Stimulated activated effector memory CD8-positive, alpha-beta T cell treated with anti-CD3 and anti-CD28 coated beads, Interleukin-12 subunit alpha, Interleukin-12 subunit beta, amount 100 ng/mL, for 72 hours (primary cell): ENCODE measurements at regions not wholly inside any gene's neighbourhood (a gene's known extent, or its start where the extent isn't known, plus 50 kb on each side); places are given as distances from the start of the nearest gene placed in this dataset.

ENCODE experiments used
- ATAC-seq: fragments of 150-1000 bp; cut with Tn5 transposase; 2 replicates; pipeline ENCODE4 v1.10.0; 2021
- DNase-seq, 2 donors: peaks; one replicate each; pipeline ENCODE4 v3.0.0; 2021 to 2022; ENCODE audit warnings: low spot score in 2 of 2
- H3K27ac Mint-ChIP-seq: one replicate; pipeline ENCODE4 v1.8.0; 2022; ENCODE audit warnings: mild to moderate bottlenecking, mixed read lengths
- H3K36me3 Mint-ChIP-seq: one replicate; pipeline ENCODE4 v1.8.0; 2022; ENCODE audit warnings: mild to moderate bottlenecking, mixed read lengths
- H3K4me1 Mint-ChIP-seq: one replicate; pipeline ENCODE4 v1.8.0; 2022; ENCODE audit warnings: mixed read lengths
- H3K4me3 Mint-ChIP-seq: one replicate; pipeline ENCODE4 v1.8.0; 2022; ENCODE audit warnings: mild to moderate bottlenecking, mixed read lengths
- H3K9me3 Mint-ChIP-seq: one replicate; pipeline ENCODE4 v1.8.0; 2022; ENCODE audit warnings: mixed read lengths

DNA sequence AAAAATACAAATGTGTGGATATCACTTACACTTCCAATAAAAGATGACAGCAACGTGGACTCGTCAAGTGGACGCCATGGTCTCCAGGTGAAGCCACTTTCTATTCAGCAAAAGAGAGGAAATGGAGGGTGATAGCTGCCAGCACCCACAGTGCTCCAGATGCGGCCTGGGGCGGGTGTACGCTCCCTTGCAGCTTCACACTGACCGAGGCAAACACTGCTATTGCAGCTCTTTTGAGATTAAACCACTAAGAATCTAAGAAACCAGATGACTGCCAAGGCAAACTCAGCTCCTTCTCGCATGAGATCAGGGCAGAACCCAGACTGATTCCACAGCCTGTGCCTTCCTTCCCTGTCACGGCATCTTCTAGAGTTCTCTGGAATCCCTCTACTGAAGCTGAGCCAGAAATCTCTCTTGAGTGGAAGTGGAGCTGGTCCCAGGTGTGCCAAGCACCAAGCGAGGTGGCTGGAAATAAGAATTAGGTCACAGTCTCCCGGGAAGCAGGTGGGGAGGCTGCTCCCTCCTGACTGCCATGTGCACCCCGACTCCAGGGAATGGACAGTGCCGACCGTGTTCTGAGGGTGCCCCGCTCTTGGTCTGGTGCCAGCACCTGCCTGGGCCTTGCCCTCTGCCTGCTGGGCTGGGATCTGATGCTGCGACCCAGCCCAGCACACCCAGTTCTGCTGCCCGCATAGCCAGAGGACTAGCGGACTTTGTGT lies 90.1 kb upstream of the AFDN start:
- Mint-ChIP-seq H3K4me1 (no peaks in the 10 kb centered on the region), H3K36me3 (no peaks in the 10 kb centered on the region), H3K9me3 (peaks cover 7% of the 10 kb centered on the region), H3K4me3 (no peak overlapping the region), H3K27ac (no peak overlapping the region)
- ATAC-seq (peak; percentile 6), DNase-seq (no peak)

DNA sequence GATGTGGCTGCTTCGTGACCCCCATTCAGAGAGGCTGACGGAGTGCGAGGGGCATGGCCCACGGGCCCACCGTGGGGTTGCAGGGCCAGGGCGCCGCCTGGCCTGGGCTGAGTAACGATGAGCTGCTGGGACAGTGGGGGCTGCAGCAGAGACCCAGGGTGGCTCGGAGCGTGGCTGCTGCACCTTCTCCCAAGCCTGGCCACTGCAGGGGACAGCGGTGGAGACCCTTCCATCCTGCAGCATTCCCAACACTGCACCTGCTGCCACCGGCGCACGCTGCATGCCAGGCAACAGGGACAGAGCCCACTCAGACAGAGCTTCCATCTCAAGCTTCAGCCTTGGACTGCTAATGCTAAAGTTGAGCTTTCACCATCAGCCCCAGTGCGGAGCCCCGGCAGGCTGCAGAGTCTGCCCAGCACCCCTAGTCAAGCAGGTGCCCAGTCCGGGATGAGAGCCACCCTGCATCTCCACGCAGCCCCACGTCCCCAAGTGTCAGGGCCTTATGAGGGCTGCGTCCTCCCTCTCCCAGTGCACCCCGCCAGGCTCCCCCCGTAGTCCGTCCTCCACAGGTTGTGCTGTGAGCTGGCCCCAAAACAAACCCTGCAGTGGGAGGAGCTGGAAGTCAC lies 89.4 kb upstream of the AFDN start:
- Mint-ChIP-seq H3K4me1 (no peaks in the 10 kb centered on the region), H3K27ac (no peak overlapping the region), H3K36me3 (no peaks in the 10 kb centered on the region), H3K9me3 (peaks cover 7% of the 10 kb centered on the region), H3K4me3 (no peak overlapping the region)
- DNase-seq (no peak), ATAC-seq (peak; percentile 40)

DNA sequence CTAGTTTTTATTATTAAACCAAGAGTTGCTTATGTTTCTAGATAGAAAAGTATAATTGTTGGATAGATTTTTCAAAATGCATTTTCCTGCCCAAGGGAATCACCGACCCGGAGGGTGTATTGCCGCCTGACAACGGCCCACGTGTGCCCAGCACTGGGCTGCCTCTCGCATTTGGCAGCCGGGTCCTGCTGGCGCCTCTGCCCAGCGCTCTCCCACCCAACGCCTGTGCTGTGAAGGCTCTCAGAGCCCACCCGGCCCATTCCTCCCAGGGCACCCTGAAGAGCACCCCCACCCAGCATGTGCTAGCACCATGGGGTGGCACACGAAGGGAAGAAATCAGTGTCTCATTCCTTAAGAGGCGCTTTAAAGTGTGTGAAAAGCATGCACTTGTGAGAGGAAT lies 88.3 kb upstream of the AFDN start:
- no peak for ATAC-seq

DNA sequence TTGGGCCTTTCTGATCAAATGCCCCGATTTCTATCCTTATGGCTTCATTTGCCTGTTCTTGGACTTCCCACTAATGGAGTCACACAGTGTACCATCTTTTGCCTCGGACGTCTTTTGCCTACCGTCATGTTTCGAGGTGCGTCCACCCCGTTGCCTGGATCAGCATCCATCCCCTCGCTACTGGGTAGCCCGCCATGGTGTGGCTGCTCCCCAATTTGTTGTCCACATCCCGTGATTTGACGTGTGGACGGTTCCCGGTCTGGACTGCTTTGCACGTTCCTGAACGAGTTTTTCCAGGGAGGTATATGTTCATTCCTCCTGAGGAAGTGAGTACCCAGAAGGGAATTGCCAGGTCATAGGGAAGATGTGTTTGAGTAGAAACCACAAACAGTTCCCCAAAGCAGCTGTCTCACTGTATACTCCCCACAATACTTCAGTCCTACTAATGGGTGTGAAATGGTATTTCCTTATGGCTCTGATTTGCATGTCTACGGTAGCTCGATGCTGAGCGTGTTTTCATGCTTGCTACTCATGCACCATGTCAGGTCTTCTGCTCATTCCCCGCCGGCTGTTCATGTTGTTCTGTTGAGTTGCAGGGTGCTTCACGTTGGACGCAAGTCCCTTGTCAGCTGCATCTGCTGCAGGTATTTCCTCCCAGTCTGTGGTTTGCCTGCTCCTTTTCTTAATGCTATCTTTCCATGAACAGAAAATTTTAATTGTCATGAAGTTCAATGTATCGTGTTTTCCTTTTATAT lies 86.8 kb upstream of the AFDN start:
- Mint-ChIP-seq H3K4me1 (no peaks in the 10 kb centered on the region), H3K27ac (no peak overlapping the region), H3K36me3 (no peaks in the 10 kb centered on the region), H3K4me3 (no peak overlapping the region), H3K9me3 (peaks cover 4% of the 10 kb centered on the region)
- ATAC-seq (no peak), DNase-seq (no peak)

More for the DNA sequence above, 88.3 kb upstream of the AFDN start:
- H3K36me3 Mint-ChIP-seq: no peaks in the 10 kb centered on the region
- peaks cover 7% of the 10 kb centered on the region for H3K9me3 Mint-ChIP-seq
- no peaks in the 10 kb centered on the region for H3K4me1 Mint-ChIP-seq
- DNase-seq: no peak
- no peak overlapping the region for H3K27ac Mint-ChIP-seq
- no peak overlapping the region for H3K4me3 Mint-ChIP-seq

DNA sequence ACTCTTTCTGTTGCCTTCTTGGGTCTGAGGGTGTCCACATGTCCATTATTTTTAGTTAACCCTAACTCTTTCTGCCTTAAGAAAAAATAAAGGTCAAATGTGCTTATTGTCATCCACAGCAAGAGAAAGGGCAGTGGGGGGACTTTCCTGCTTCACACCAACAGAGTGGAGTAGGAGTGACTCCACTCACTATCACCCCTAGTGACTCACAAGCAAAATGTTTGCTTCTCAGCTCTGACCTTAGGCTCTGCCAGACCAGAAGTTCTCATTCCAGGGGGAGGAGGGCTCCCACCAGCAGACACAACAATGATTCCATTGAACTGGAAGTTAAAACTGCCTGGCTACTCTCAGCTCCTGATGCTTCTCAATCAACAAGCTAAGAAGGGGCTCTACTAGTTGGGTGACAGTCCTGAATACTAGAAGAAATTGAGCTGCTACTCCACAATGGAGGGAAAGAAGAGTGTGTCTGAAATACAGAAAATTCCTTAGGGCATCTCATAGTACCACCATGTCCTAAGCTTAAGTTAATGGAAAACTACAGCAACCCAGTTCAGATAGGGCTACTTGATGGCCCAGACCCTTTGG lies 83.9 kb upstream of the AFDN start:
- DNase-seq: no peak
- Mint-ChIP-seq H3K4me1 (no peaks in the 10 kb centered on the region), H3K27ac (no peak overlapping the region), H3K4me3 (no peak overlapping the region), H3K9me3 (no peaks in the 10 kb centered on the region), H3K36me3 (no peaks in the 10 kb centered on the region)
- peak; percentile 60 for ATAC-seq

DNA sequence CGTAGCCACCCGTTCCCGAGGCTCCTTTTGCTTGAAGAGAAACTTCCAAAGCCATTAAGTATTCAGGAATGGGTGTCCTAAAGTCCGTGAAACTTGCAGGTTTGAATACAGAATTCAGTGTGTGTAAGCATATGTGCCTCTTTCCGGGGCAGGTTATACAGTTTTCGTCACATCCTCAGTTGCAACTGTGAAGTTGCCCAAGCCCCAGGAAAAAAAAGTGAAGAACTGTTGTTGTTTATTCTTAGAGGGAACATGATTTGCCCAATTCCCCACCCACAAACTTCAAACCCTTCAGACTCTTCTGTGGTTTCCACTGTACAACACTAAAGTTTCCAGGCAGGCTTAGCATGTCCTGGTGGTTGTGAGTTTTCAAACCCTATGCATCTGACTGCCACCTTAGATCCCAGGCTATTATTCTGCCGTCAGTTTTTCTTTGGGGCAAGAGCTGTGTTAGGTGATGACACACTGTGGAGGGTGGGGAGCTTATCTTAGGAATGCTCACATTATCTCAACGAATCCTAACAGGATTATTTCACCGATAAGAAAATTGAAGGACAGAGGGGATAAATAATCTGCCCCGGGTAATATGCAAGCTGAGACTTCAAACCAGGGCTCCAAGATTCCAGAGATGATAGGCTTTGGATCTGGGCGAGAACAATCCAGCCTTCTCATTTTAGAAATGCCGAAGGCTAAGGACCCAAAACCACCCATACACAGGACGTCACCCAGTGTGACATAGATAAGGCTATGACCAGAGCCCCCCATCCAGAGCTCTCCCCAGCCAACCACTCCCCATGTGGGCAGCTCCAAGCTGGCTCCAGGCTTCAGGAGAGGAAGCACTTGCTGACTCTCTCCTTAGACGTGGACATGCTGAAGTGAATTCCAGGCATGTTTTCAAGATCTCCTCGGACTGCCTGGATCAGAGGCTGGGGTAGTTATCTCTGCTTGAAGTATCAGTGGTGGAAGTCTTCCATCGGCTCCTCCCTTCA lies 81.7 kb upstream of the AFDN start:
- H3K27ac Mint-ChIP-seq: no peak overlapping the region
- DNase-seq: no peak
- ATAC-seq: no peak

DNA sequence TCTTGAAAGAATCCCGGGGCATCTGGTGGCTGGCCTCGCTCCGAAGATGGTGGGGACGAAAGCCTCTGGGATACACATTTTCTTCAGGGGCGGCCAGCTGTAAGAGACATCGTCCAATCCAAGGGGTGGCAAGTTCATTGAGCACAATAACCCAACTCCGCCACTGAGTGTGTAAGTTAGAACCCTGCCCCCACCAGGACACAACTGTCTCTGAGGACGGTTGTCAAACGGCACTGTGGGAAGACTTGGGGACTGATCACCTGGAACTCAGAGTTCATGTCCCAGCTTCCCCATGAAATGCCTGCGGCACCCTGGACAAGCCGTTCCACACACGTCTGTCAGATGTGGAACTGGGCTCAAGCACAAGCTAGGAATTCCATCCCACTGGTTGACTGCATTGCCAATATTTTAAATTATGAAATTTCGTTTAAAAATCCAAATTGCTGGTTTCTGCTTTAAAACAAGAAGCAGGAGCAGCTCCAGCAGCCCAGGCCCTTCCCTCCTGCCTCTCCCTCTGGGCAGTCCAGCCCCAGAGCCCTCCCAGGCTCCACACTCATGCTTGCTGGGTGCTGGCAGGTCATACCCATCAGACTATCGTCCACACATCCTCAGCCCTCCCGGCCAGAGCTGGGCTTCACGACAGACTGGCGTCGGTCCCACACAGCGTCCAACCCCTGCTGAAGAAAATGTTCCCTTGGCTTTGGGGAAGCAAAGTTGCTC lies 80.9 kb upstream of the AFDN start:
- DNase-seq (no peak), ATAC-seq (no peak)
- H3K27ac Mint-ChIP-seq: no peak overlapping the region
- no peak overlapping the region for H3K4me3 Mint-ChIP-seq
- H3K9me3 Mint-ChIP-seq: no peaks in the 10 kb centered on the region
- H3K36me3 Mint-ChIP-seq: no peaks in the 10 kb centered on the region
- no peaks in the 10 kb centered on the region for H3K4me1 Mint-ChIP-seq

More for the DNA sequence above, 81.7 kb upstream of the AFDN start:
- no peaks in the 10 kb centered on the region for H3K4me1 Mint-ChIP-seq
- H3K36me3 Mint-ChIP-seq: no peaks in the 10 kb centered on the region
- no peak overlapping the region for H3K4me3 Mint-ChIP-seq
- no peaks in the 10 kb centered on the region for H3K9me3 Mint-ChIP-seq

DNA sequence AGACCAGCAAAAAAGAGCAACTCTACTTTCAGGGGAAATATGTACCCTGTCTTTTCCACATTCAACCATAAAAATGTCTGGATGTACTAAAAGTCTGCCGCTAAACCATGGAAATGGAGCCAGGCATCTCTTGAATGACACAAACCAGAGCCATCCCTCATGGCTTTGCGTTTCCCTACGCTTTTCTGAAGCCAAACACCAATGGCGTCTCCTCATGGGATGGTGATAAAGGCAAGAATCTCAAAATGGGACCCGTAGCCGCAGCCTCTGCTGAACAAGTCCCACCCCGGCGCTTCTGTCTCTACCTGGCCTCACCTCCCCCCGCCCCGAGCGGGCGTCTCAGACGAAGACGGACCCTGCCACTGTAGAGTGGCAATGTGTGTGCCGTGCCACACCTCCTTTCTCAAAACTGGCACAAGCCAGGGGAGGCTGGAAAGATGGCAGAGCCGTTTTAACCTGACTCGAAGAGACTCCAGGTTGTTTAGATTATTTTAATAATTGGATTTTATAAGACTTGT lies 80.3 kb upstream of the AFDN start:
- H3K4me1 Mint-ChIP-seq: no peaks in the 10 kb centered on the region
- H3K4me3 Mint-ChIP-seq: no peak overlapping the region
- ATAC-seq: no peak

DNA sequence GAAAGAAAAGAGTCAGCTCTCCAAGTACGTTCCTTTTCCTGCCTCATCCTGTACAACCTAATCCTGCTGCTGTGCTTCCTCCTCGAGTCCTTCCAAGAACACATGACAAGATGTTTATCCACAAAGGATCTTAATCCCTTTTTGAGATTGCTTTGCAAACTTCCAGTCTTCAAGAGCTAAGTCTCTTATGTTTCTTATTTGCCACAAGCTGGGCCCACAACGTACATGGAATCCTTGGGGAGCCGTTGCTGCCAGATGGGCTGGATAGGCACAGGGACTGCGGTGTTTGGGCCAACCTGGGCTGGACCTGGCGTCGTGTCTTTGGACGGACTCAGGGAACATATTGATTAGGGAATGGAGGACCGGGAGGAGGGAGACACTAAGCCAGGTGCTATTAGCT lies 79.7 kb upstream of the AFDN start:
- no peak for ATAC-seq
- no peak overlapping the region for H3K27ac Mint-ChIP-seq
- DNase-seq: no peak
- H3K4me3 Mint-ChIP-seq: no peak overlapping the region
- no peaks in the 10 kb centered on the region for H3K36me3 Mint-ChIP-seq
- H3K4me1 Mint-ChIP-seq: no peaks in the 10 kb centered on the region
- no peaks in the 10 kb centered on the region for H3K9me3 Mint-ChIP-seq

More for the DNA sequence above, 80.3 kb upstream of the AFDN start:
- Mint-ChIP-seq H3K36me3 (no peaks in the 10 kb centered on the region), H3K27ac (no peak overlapping the region), H3K9me3 (no peaks in the 10 kb centered on the region)
- no peak for DNase-seq

DNA sequence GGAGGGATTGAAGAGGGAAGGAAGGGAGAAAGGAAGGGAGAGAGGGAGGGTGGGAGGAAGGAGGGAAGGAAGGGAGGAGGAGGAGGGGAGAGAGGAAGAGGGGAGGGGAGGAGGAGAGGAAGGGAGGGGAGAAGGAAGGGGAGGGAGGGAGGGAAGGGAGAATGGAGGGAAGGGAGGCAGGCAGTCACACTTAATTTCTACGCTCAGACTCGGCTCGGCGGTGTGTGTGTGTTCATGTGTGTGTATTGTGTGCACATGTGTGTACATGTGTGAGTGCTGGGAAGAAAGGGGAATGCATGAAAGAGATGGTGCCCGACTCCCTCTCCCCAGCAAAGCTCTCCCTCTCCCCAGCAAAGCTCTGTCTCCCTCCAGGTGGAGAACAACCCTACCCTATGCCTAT lies 79.1 kb upstream of the AFDN start:
- no peak overlapping the region for H3K27ac Mint-ChIP-seq
- H3K9me3 Mint-ChIP-seq: no peaks in the 10 kb centered on the region
- H3K4me3 Mint-ChIP-seq: no peak overlapping the region
- no peaks in the 10 kb centered on the region for H3K36me3 Mint-ChIP-seq
- H3K4me1 Mint-ChIP-seq: no peaks in the 10 kb centered on the region
- DNase-seq: no peak
- ATAC-seq: no peak

DNA sequence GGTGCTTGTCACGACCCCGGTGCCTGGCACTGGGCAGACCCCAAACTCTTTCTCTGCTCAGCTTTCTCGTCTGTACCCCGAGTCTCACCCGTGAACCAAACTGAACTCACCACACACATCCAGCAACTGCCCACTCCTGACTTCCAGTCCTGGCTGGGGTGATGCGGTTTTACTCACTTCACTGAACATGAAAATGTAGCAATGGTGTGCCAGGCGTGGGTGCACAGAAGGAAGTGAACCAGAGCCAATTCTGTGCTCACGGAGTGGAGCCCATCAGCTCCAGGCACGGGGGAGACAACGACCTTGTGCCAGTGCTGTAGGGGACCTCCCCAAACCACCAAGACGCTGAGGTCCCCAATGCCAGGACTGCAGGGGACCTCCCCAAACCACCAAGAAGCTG lies 78.7 kb upstream of the AFDN start:
- Mint-ChIP-seq H3K27ac (no peak overlapping the region), H3K36me3 (no peaks in the 10 kb centered on the region), H3K4me3 (no peak overlapping the region), H3K9me3 (no peaks in the 10 kb centered on the region), H3K4me1 (no peaks in the 10 kb centered on the region)
- no peak for DNase-seq
- no peak for ATAC-seq

DNA sequence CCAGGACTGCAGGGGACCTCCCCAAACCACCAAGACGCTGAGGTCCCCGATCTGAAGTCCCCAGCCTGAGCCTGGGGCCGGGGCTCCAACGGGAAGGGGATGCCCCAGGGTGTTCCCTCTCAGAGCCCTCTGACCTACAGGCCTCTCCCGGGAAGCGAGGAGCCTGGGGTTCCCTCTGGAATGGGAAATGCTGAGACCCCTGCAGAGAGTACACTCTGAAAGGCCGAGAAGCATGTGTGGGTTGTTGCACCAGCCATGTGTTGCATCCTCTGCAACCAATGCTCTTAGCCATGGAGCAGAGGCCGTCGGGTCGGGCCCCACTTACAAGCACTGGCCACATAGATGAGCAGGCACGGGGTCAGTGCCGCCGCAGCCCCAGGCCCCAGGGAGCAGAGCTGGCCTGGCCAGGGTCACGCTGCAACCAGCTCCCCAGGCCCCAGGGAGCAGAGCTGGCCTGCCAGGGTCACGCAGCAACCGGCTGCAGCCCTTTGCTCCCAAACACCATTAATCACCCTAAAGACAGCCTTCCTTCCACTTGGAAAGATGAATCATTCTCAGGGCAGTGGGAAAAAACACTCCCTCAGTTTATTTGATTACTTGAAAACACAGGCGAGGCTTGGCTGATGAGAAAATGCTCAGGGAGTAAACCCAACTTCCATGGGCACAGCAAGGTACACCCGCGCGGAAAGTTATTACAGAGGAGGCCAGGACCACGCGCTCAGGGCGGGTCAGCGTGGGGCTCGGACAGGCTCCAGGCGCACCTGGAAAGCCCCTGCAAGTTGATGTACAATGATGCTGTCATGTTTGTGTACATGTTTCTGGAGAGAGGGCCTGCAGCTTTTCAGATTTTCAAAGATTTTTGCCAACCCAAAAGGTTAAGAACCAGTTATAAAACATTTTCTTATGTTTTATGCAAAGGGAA lies 78.0 kb upstream of the AFDN start:
- no peak overlapping the region for H3K27ac Mint-ChIP-seq
- no peak for DNase-seq
- no peaks in the 10 kb centered on the region for H3K36me3 Mint-ChIP-seq
- H3K4me3 Mint-ChIP-seq: no peak overlapping the region
- no peak for ATAC-seq
- no peaks in the 10 kb centered on the region for H3K4me1 Mint-ChIP-seq
- no peaks in the 10 kb centered on the region for H3K9me3 Mint-ChIP-seq

DNA sequence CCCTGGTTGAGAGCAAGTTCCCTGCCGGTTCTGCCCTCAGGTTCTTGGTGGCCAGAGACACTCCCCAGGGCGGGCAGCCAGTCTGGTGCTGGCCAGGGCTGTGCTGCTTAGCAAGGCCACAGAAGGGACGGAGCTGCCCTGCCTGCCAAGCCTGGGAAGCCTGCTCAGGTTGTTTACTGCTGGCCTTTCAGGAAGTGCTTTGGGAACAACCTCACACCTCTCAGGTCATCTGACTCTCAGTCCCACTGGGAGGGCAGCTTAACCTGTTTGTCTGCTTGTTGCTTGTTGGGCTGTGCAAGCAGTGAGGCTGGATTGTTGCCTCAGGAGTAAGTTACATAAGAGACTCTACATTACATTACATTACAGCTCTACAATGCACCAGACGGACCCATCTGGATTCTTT lies 75.8 kb upstream of the AFDN start:
- no peaks in the 10 kb centered on the region for H3K9me3 Mint-ChIP-seq

More for the DNA sequence above, 75.8 kb upstream of the AFDN start:
- H3K27ac Mint-ChIP-seq: no peak overlapping the region
- no peak overlapping the region for H3K4me3 Mint-ChIP-seq
- no peaks in the 10 kb centered on the region for H3K36me3 Mint-ChIP-seq
- ATAC-seq: no peak
- H3K4me1 Mint-ChIP-seq: no peaks in the 10 kb centered on the region
- DNase-seq: no peak
